Nephron (organoid): ENCODE measurements at regions not wholly inside any gene's neighbourhood (a gene's known extent, or its start where the extent isn't known, plus 50 kb on each side); places are given as distances from the start of the nearest gene placed in this dataset.

Experiments used
- H3K27ac Mint-ChIP-seq, 3 experiments: 2 replicates each; pipeline ENCODE4 v1.8.0; 2020; ENCODE audit warnings: mixed read lengths in 3 of 3, mild to moderate bottlenecking in 2 of 3, moderate library complexity in 1 of 3
- H3K27me3 Mint-ChIP-seq: 2 replicates; pipeline ENCODE4 v1.8.0; 2021; ENCODE audit warnings: low read depth, mild to moderate bottlenecking, moderate library complexity, mixed read lengths
- H3K36me3 Mint-ChIP-seq: 2 replicates; pipeline ENCODE4 v1.8.0; 2020; ENCODE audit warnings: low read depth, mixed read lengths
- H3K4me1 Mint-ChIP-seq: 2 replicates; pipeline ENCODE4 v1.8.0; 2020; ENCODE audit warnings: mixed read lengths
- H3K4me3 Mint-ChIP-seq, 3 experiments: 2 replicates each; pipeline ENCODE4 v1.8.0; 2020; ENCODE audit warnings: mild to moderate bottlenecking in 3 of 3, mixed read lengths in 3 of 3, moderate library complexity in 2 of 3
- H3K9me3 Mint-ChIP-seq: 2 replicates; pipeline ENCODE4 v1.8.0; 2020; ENCODE audit warnings: mixed read lengths
- CTCF ChIP-seq, 3 experiments: fragments of 200-600 bp; sonication (generic); IDR thresholded peaks; one replicate each; pipeline ENCODE4 v1.5.0; 2021; ENCODE audit warnings: antibody characterized with exemption in 3 of 3; ENCODE audit not compliant: unreplicated experiment in 3 of 3

- Mint-ChIP-seq H3K36me3 (no peaks in the 10 kb centered on the region), H3K9me3 (peaks cover 11% of the 10 kb centered on the region)
These were observed 1290.1 kb downstream of the AACS start for GRCh38 chr12:126355346-126355745.

GRCh38 chr12:126358806-126359205 is 1293.6 kb downstream of the AACS start:
- Mint-ChIP-seq H3K4me3 (no peak overlapping the region), H3K27me3 (peaks cover 5% of the 10 kb centered on the region), H3K27ac (no peak overlapping the region), H3K4me1 (no peaks in the 10 kb centered on the region), H3K36me3 (no peaks in the 10 kb centered on the region), H3K9me3 (peaks cover 8% of the 10 kb centered on the region)
- no peak for TF ChIP-seq CTCF (IDR thresholded peaks at IDR 0.05; ENCODE audit: unreplicated experiment in 3 of 3)

More at GRCh38 chr12:126355346-126355745, 1290.1 kb downstream of the AACS start:
- H3K4me1 Mint-ChIP-seq: no peaks in the 10 kb centered on the region
- no peak overlapping the region for H3K4me3 Mint-ChIP-seq
- no peak for TF ChIP-seq CTCF (IDR thresholded peaks at IDR 0.05; ENCODE audit: unreplicated experiment in 3 of 3)
- H3K27ac Mint-ChIP-seq: no peak overlapping the region
- peaks cover 9% of the 10 kb centered on the region for H3K27me3 Mint-ChIP-seq

GRCh38 chr12:126359216-126359615 is 1294.0 kb downstream of the AACS start:
- no peak overlapping the region for H3K4me3 Mint-ChIP-seq
- no peak for TF ChIP-seq CTCF (IDR thresholded peaks at IDR 0.05; ENCODE audit: unreplicated experiment in 3 of 3)
- H3K9me3 Mint-ChIP-seq: peaks cover 4% of the 10 kb centered on the region
- no peaks in the 10 kb centered on the region for H3K4me1 Mint-ChIP-seq
- no peak overlapping the region for H3K27ac Mint-ChIP-seq
- no peaks in the 10 kb centered on the region for H3K36me3 Mint-ChIP-seq
- peaks cover 5% of the 10 kb centered on the region for H3K27me3 Mint-ChIP-seq

- H3K36me3 Mint-ChIP-seq: no peaks in the 10 kb centered on the region
- no peak overlapping the region for H3K4me3 Mint-ChIP-seq
- no peak for TF ChIP-seq CTCF (IDR thresholded peaks at IDR 0.05; ENCODE audit: unreplicated experiment in 3 of 3)
- H3K27me3 Mint-ChIP-seq: peaks cover 5% of the 10 kb centered on the region
- no peak overlapping the region for H3K27ac Mint-ChIP-seq
- no peaks in the 10 kb centered on the region for H3K9me3 Mint-ChIP-seq
- H3K4me1 Mint-ChIP-seq: no peaks in the 10 kb centered on the region
These were observed 1296.6 kb downstream of the AACS start for GRCh38 chr12:126361804-126362203.

GRCh38 chr12:126362493-126362892 is 1297.3 kb downstream of the AACS start:
- Mint-ChIP-seq H3K27me3 (no peaks in the 10 kb centered on the region), H3K36me3 (no peaks in the 10 kb centered on the region), H3K4me1 (no peaks in the 10 kb centered on the region), H3K27ac (no peak overlapping the region), H3K4me3 (no peak overlapping the region), H3K9me3 (no peaks in the 10 kb centered on the region)
- no peak for TF ChIP-seq CTCF (IDR thresholded peaks at IDR 0.05; ENCODE audit: unreplicated experiment in 3 of 3)

GRCh38 chr12:126362964-126363363 is 1297.7 kb downstream of the AACS start:
- Mint-ChIP-seq H3K9me3 (no peaks in the 10 kb centered on the region), H3K27ac (no peak overlapping the region), H3K36me3 (no peaks in the 10 kb centered on the region), H3K4me3 (no peak overlapping the region), H3K27me3 (no peaks in the 10 kb centered on the region), H3K4me1 (no peaks in the 10 kb centered on the region)
- TF ChIP-seq CTCF (IDR thresholded peaks at IDR 0.05; ENCODE audit: unreplicated experiment in 3 of 3): no peak
